ENCODE measurements at regions not wholly inside any gene's neighbourhood (a gene's known extent, or its start where the extent isn't known, plus 50 kb on each side); places are given as distances from the start of the nearest gene placed in this dataset.

DNA sequence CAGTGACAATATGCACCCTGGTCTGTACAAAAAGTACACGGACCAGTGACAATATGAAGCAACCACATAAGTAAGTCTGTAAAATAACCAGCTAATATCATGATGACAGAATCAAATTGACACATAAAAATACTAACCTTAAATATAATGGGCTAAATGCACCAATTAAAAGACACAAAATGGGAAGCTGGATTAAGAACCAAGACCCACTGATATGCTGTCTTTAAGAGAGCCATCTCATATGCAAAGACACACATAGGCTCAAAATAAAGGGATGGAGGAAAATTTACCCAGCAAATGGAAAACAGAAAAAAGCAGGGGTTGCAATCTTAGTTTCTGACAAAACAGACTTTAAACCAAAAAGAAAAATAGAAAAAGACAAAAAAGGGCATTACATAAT, 70.4 kb upstream of the VCAM1 start:
- H3K27me3 ChIP-seq (ENCODE audit: insufficient read depth, low read length) = no peaks in the 10 kb centered on the region
- TF ChIP-seq, protein P1, sequence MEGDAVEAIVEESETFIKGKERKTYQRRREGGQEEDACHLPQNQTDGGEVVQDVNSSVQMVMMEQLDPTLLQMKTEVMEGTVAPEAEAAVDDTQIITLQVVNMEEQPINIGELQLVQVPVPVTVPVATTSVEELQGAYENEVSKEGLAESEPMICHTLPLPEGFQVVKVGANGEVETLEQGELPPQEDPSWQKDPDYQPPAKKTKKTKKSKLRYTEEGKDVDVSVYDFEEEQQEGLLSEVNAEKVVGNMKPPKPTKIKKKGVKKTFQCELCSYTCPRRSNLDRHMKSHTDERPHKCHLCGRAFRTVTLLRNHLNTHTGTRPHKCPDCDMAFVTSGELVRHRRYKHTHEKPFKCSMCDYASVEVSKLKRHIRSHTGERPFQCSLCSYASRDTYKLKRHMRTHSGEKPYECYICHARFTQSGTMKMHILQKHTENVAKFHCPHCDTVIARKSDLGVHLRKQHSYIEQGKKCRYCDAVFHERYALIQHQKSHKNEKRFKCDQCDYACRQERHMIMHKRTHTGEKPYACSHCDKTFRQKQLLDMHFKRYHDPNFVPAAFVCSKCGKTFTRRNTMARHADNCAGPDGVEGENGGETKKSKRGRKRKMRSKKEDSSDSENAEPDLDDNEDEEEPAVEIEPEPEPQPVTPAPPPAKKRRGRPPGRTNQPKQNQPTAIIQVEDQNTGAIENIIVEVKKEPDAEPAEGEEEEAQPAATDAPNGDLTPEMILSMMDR (IDR thresholded peaks at IDR 0.05; ENCODE audit: insufficient read depth, low read depth, low read length) = no peak
- TF ChIP-seq EZH2 (IDR thresholded peaks at IDR 0.05; ENCODE audit: insufficient read depth, low read length) = no peak
- no peaks in the 10 kb centered on the region for H3K79me2 ChIP-seq (ENCODE audit: insufficient read depth, low read length)
- H3K9me3 Mint-ChIP-seq (ENCODE audit: unreplicated experiment) = peaks cover 4% of the 10 kb centered on the region
- no peak overlapping the region for H3K4me3 Mint-ChIP-seq (ENCODE audit: unreplicated experiment)
- H2AFZ ChIP-seq (ENCODE audit: low read depth, low read length) = no peak overlapping the region
- no peaks in the 10 kb centered on the region for H4K20me1 ChIP-seq (ENCODE audit: insufficient read depth, low read length)
- no peak overlapping the region for H3K27ac ChIP-seq (ENCODE audit: low read depth, low read length)
- H3K9me3 ChIP-seq (ENCODE audit: insufficient read depth, low read depth, low read length) = no peaks in the 10 kb centered on the region
- no peaks in the 10 kb centered on the region for H3K4me1 ChIP-seq (ENCODE audit: insufficient read depth, low read length)
- H3K4me3 ChIP-seq (ENCODE audit: insufficient read depth, low read depth, low read length) = no peak overlapping the region
- no peak overlapping the region for H3K4me2 ChIP-seq (ENCODE audit: low read length)
- H3K36me3 ChIP-seq (ENCODE audit: insufficient read depth, low read length) = no peaks in the 10 kb centered on the region
- H3K36me3 Mint-ChIP-seq (ENCODE audit: low read depth, unreplicated experiment) = no peaks in the 10 kb centered on the region
- no peaks in the 10 kb centered on the region for H3K27me3 Mint-ChIP-seq (ENCODE audit: low read depth, unreplicated experiment)
- H3K4me1 Mint-ChIP-seq (ENCODE audit: low read depth, unreplicated experiment) = no peaks in the 10 kb centered on the region
- DNase-seq (ENCODE audit: low read depth) (no peak), FAIRE-seq (no peak)
- H3K9ac ChIP-seq (ENCODE audit: low read length) = no peak overlapping the region
- H3K27ac Mint-ChIP-seq (ENCODE audit: unreplicated experiment) = no peak overlapping the region

DNA sequence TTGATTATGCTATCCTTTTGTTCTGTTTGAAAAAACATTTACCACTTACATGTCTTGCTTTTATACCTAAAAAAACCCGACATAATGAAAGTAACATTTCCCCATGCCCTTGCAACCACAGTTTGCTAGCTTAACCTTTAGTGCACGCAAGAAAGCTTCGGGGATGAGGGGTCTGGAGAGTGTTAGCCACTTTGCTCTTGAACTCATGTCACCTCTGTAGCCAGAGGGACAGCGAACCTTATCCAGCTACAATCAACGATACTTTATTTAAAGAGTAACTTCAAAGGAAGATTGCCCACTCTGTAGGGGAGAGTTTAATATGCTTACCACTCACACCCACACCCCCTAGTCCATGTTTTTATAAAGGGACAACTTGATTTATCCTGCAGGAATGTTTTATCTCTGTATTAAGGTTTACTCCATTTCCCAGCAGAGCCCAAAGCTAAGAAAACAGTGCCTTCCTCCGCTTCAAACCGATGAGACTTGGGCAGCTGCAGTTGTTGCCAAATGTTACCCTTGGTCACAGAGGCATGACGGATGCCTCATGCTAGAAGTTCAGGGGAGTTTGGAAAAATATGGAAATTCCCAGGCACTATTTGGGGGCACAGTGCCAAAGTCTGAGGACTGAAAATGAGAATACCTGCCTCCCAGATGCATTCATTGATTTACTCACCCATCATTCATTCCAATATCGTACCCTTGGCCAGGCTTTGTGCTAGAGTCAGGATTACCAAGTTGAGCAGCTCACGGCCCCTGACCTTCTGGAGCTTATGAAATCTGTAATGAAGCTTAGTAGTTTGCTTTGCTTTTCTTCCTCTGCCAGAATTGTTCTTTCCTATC, 61.4 kb upstream of the VCAM1 start:
- peak; percentile 60 for DNase-seq (ENCODE audit: low read depth)
- Mint-ChIP-seq H3K27me3 (ENCODE audit: low read depth, unreplicated experiment) (peaks cover 3% of the 10 kb centered on the region), H3K4me1 (ENCODE audit: low read depth, unreplicated experiment) (no peaks in the 10 kb centered on the region), H3K4me3 (ENCODE audit: unreplicated experiment) (no peak overlapping the region), H3K36me3 (ENCODE audit: low read depth, unreplicated experiment) (no peaks in the 10 kb centered on the region), H3K9me3 (ENCODE audit: unreplicated experiment) (no peaks in the 10 kb centered on the region), H3K27ac (ENCODE audit: unreplicated experiment) (no peak overlapping the region)
- H4K20me1 ChIP-seq (ENCODE audit: insufficient read depth, low read length) = no peaks in the 10 kb centered on the region
- H3K27ac ChIP-seq (ENCODE audit: low read depth, low read length) = no peak overlapping the region
- no peaks in the 10 kb centered on the region for H3K27me3 ChIP-seq (ENCODE audit: insufficient read depth, low read length)
- no peak overlapping the region for H3K4me3 ChIP-seq (ENCODE audit: insufficient read depth, low read depth, low read length)
- no peak overlapping the region for H3K9ac ChIP-seq (ENCODE audit: low read length)
- no peaks in the 10 kb centered on the region for H3K36me3 ChIP-seq (ENCODE audit: insufficient read depth, low read length)
- H3K79me2 ChIP-seq (ENCODE audit: insufficient read depth, low read length) = no peaks in the 10 kb centered on the region
- H3K9me3 ChIP-seq (ENCODE audit: insufficient read depth, low read depth, low read length) = no peaks in the 10 kb centered on the region
- no peaks in the 10 kb centered on the region for H3K4me1 ChIP-seq (ENCODE audit: insufficient read depth, low read length)
- H2AFZ ChIP-seq (ENCODE audit: low read depth, low read length) = no peak overlapping the region
- no peak for FAIRE-seq
- H3K4me2 ChIP-seq (ENCODE audit: low read length) = peak overlapping the region; percentile 14
- TF ChIP-seq, protein P1 (IDR thresholded peaks at IDR 0.05; ENCODE audit: insufficient read depth, low read depth, low read length) = no peak
- TF ChIP-seq EZH2 (IDR thresholded peaks at IDR 0.05; ENCODE audit: insufficient read depth, low read length) = no peak

DNA sequence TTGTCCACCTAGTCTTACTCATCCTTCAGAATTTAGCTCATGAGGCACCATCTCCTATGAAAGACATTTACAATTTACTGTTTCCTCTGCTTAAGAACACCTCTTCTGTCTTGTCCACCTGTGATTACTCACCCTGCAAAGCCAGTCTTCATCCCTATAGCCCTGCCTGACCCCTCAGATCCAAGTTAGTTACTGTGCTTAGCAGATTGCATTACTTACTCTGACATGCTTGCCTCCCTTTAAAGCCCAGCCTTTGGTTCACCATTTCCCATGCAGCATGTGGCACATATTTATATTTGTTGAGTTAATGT, 60.9 kb upstream of the VCAM1 start:
- H3K9me3 ChIP-seq (ENCODE audit: insufficient read depth, low read depth, low read length) = no peaks in the 10 kb centered on the region
- H3K27ac Mint-ChIP-seq (ENCODE audit: unreplicated experiment) = no peak overlapping the region
- H3K9ac ChIP-seq (ENCODE audit: low read length) = no peak overlapping the region
- H3K27me3 Mint-ChIP-seq (ENCODE audit: low read depth, unreplicated experiment) = peaks cover 3% of the 10 kb centered on the region
- H3K27ac ChIP-seq (ENCODE audit: low read depth, low read length) = no peak overlapping the region
- FAIRE-seq (no peak), DNase-seq (ENCODE audit: low read depth) (no peak)
- no peaks in the 10 kb centered on the region for H3K4me1 ChIP-seq (ENCODE audit: insufficient read depth, low read length)
- H3K36me3 ChIP-seq (ENCODE audit: insufficient read depth, low read length) = no peaks in the 10 kb centered on the region
- no peaks in the 10 kb centered on the region for H3K27me3 ChIP-seq (ENCODE audit: insufficient read depth, low read length)
- no peaks in the 10 kb centered on the region for H3K79me2 ChIP-seq (ENCODE audit: insufficient read depth, low read length)
- no peaks in the 10 kb centered on the region for H4K20me1 ChIP-seq (ENCODE audit: insufficient read depth, low read length)
- H3K9me3 Mint-ChIP-seq (ENCODE audit: unreplicated experiment) = no peaks in the 10 kb centered on the region
- H3K36me3 Mint-ChIP-seq (ENCODE audit: low read depth, unreplicated experiment) = no peaks in the 10 kb centered on the region
- H3K4me1 Mint-ChIP-seq (ENCODE audit: low read depth, unreplicated experiment) = no peaks in the 10 kb centered on the region
- no peak overlapping the region for H2AFZ ChIP-seq (ENCODE audit: low read depth, low read length)
- no peak overlapping the region for H3K4me3 Mint-ChIP-seq (ENCODE audit: unreplicated experiment)
- H3K4me2 ChIP-seq (ENCODE audit: low read length) = no peak overlapping the region
- H3K4me3 ChIP-seq (ENCODE audit: insufficient read depth, low read depth, low read length) = no peak overlapping the region
- no peak for TF ChIP-seq EZH2 (IDR thresholded peaks at IDR 0.05; ENCODE audit: insufficient read depth, low read length)
- TF ChIP-seq, protein P1 (IDR thresholded peaks at IDR 0.05; ENCODE audit: insufficient read depth, low read depth, low read length) = no peak

All from astrocyte (in vitro differentiated cells and primary cell).